K562 (cell line): ENCODE measurements at regions not wholly inside any gene's neighbourhood (a gene's known extent, or its start where the extent isn't known, plus 50 kb on each side); places are given as distances from the start of the nearest gene placed in this dataset.

Experiments used
- ATAC-seq: fragments of 200-7000 bp; cut with Tn5 transposase; 3 replicates; pipeline ENCODE4 v1.9.1; 2020; ENCODE audit warnings: moderate library complexity
- BruUV-seq: library from RNA; stranded (reverse); fragments of 400-500 nt; replicated peaks from 2 replicates; lab custom pipeline; 2021; lab: Mats Ljungman, UMichigan
- CTCF ChIA-PET: fragments of 300-600 bp; formaldehyde crosslinking; extraction: SDS; loops from one replicate; lab custom pipeline; 2021; ENCODE audit warnings: low intra/inter-chr PET ratio; lab: Yijun Ruan, JAX
- POLR2A ChIA-PET: fragments of 300-600, 350-650 bp; sonication (Branson Sonifier 250); formaldehyde crosslinking; extraction: SDS; loops from one replicate; lab custom pipeline; 2021; ENCODE audit warnings: antibody characterized with exemption, inconsistent platforms; lab: Yijun Ruan, JAX
- DNase-seq, 4 experiments: peaks; one replicate each; pipeline versions ENCODE4 v3.0.0 to v3.0.0-alpha.2; 2011 to 2018; ENCODE audit warnings: low spot score in 3 of 4, mixed read lengths in 3 of 4; ENCODE audit errors: extremely low read depth in 1 of 4
- FAIRE-seq: peaks from 2 replicates; lab custom pipeline; 2011; peaks lifted over from hg19 to GRCh38; lab: Jason Lieb, UNC
- H2AFZ ChIP-seq: 2 replicates; pipeline ENCODE4 v1.6.0; 2011; ENCODE audit warnings: low read depth, low read length, control low read depth, inconsistent platforms
- H3K27ac ChIP-seq: fragments of 200-600 bp; 3 replicates; pipeline ENCODE4 v1.8.0; 2011; ENCODE audit warnings: low read depth, mild to moderate bottlenecking, control low read depth, inconsistent platforms, low read length, moderate library complexity, mixed read lengths; ENCODE audit errors: extremely low read depth
- H3K27me3 ChIP-seq, 2 experiments: fragments of 300-600 bp in 1 of 2; 2 replicates in 1 of 2; 3 replicates in 1 of 2; pipeline versions ENCODE4 v1.6.0 to v1.8.0; 2011; ENCODE audit warnings: inconsistent platforms in 2 of 2, low read length in 2 of 2, mild to moderate bottlenecking in 1 of 2, mixed read lengths in 1 of 2, moderate library complexity in 1 of 2; ENCODE audit not compliant: control insufficient read depth in 2 of 2, insufficient read depth in 2 of 2
- H3K36me3 ChIP-seq: fragments of 300-600 bp; 3 replicates; pipeline ENCODE4 v1.8.0; 2011; ENCODE audit warnings: mild to moderate bottlenecking, low read length, inconsistent platforms; ENCODE audit not compliant: control insufficient read depth, insufficient read depth
- H3K4me1 ChIP-seq, 2 experiments: fragments of 200-600 bp in 1 of 2; replicated peaks in 1 of 2; 2 replicates in 1 of 2; 3 replicates in 1 of 2; pipeline versions ENCODE4 v1.5.1 to v1.8.0; 2011; ENCODE audit warnings: inconsistent platforms in 2 of 2, low read length in 2 of 2, mild to moderate bottlenecking in 1 of 2, mixed read lengths in 1 of 2, moderate library complexity in 1 of 2; ENCODE audit not compliant: control insufficient read depth in 2 of 2, insufficient read depth in 2 of 2
- H3K4me2 ChIP-seq: 2 replicates; pipeline ENCODE4 v1.6.1; 2011; ENCODE audit warnings: low read length, control low read depth, inconsistent platforms, mixed read lengths; ENCODE audit not compliant: insufficient read depth
- H3K4me3 ChIP-seq: fragments of 200-600 bp; sonication (generic), shearing (Covaris generic); 2 replicates; pipeline ENCODE4 v1.5.1; 2016; ENCODE audit warnings: control low read depth, inconsistent platforms
- H3K79me2 ChIP-seq: fragments of 200-600 bp; 3 replicates; pipeline ENCODE4 v1.8.0; 2011; ENCODE audit warnings: low read length, inconsistent platforms; ENCODE audit not compliant: control insufficient read depth, insufficient read depth
- H3K9ac ChIP-seq, 2 experiments: 2 replicates each; pipeline versions ENCODE4 v1.6.0 to v1.6.1; 2011; ENCODE audit warnings: low read depth in 2 of 2, low read length in 2 of 2, control low read depth in 1 of 2, inconsistent platforms in 1 of 2, mild to moderate bottlenecking in 1 of 2, mixed read lengths in 1 of 2; ENCODE audit not compliant: insufficient read depth in 1 of 2
- H3K9me1 ChIP-seq: one replicate; pipeline ENCODE4 v1.6.0; 2011; ENCODE audit warnings: inconsistent platforms, mild to moderate bottlenecking, low read length, moderate library complexity; ENCODE audit not compliant: control insufficient read depth, insufficient read depth
- H3K9me3 ChIP-seq: replicated peaks from 2 replicates; pipeline ENCODE4 v1.5.1; 2011; ENCODE audit warnings: low read depth, low read length, inconsistent platforms; ENCODE audit not compliant: control insufficient read depth, insufficient read depth
- H4K20me1 ChIP-seq: replicated peaks from 2 replicates; pipeline ENCODE4 v1.6.1; 2011; ENCODE audit warnings: low read length, inconsistent platforms, mixed read lengths; ENCODE audit not compliant: control insufficient read depth, insufficient read depth
- FOXJ3 ChIP-seq: sonication (generic); formaldehyde crosslinking; IDR thresholded peaks from 2 replicates; pipeline ENCODE4 v1.4.0; 2020; ENCODE audit warnings: mild to moderate bottlenecking, missing genetic modification reagents
- HDAC6 ChIP-seq: IDR thresholded peaks from 2 replicates; pipeline ENCODE4 v1.6.1; 2012; ENCODE audit warnings: low read depth, mild to moderate bottlenecking, control low read depth, inconsistent platforms, low read length, moderate library complexity
- POLR2AphosphoS5 ChIP-seq: IDR thresholded peaks from 2 replicates; pipeline ENCODE4 v1.6.1; 2011; ENCODE audit warnings: mild to moderate bottlenecking, low read depth, low read length, moderate library complexity; ENCODE audit not compliant: control insufficient read depth, insufficient read depth
- PRDM10 ChIP-seq: fragments of 450-650 bp; IDR thresholded peaks from 2 replicates; pipeline ENCODE4 v1.6.1; 2018; ENCODE audit not compliant: partially characterized antibody
- TFAP4 ChIP-seq: sonication (generic); formaldehyde crosslinking; IDR thresholded peaks from 2 replicates; pipeline ENCODE4 v1.8.0; 2022; ENCODE audit warnings: missing genetic modification reagents, mild to moderate bottlenecking, moderate library complexity, borderline replicate concordance
- ZFP91 ChIP-seq: sonication (generic); formaldehyde crosslinking; IDR thresholded peaks from 2 replicates; pipeline ENCODE4 v1.8.0; 2022; ENCODE audit warnings: mild to moderate bottlenecking, missing genetic modification reagents
- whole genome bisulfite sequencing: fragments of 100-300 bp; shearing (Covaris generic); methylation state at CpG from one replicate; pipeline ENCODE4 v1.1.6; 2016; ENCODE audit warnings: low coverage, mixed read lengths; ENCODE audit not compliant: insufficient coverage; ENCODE audit errors: missing lambda C conversion rate; 5-methylcytosine and 5-hydroxymethylcytosine counted together
- in situ Hi-C: fragments of 300-500 bp; cut with MboI; formaldehyde crosslinking; loops from 4 replicates; pipeline ENCODE4 v1.15.0; 2018; ENCODE audit warnings: inconsistent platforms, mixed read lengths
- intact Hi-C: fragments of 100-400 bp; cut with micrococcal nuclease; formaldehyde crosslinking; loops from 2 replicates; pipeline ENCODE4 v1.14.2; 2022

GRCh38 chr13:65504213-65504612 lies 1725.9 kb downstream of the PCDH9 start:
- H3K79me2 ChIP-seq: no peaks in the 10 kb centered on the region
- no TSS peak for BruUV-seq
- ChIA-PET POLR2A (no interaction called here), CTCF (no interaction called here)
- DNase-seq (no peak), FAIRE-seq (no peak), ATAC-seq (no peak)
- WGBS: 0% methylated on average over 1 of the region's 1 CpG
- TF ChIP-seq FOXJ3 (CRISPR knock-in tag) (no peak), TFAP4 (CRISPR knock-in tag) (no peak), HDAC6 (no peak), PRDM10 (no peak), ZFP91 (no peak), POLR2AphosphoS5 (no peak)
- H2AFZ ChIP-seq: no peak overlapping the region
- no peaks in the 10 kb centered on the region for H3K9me3 ChIP-seq
- no peaks in the 10 kb centered on the region for H3K27me3 ChIP-seq
- no peaks in the 10 kb centered on the region for H3K4me1 ChIP-seq
- H4K20me1 ChIP-seq: no peaks in the 10 kb centered on the region
- H3K4me2 ChIP-seq: no peak overlapping the region
- H3K36me3 ChIP-seq: no peaks in the 10 kb centered on the region
- H3K9me1 ChIP-seq: no peaks in the 10 kb centered on the region
- H3K27ac ChIP-seq: no peak overlapping the region
- in situ Hi-C loops: no loop called here
- H3K4me3 ChIP-seq: no peak overlapping the region
- no peak overlapping the region for H3K9ac ChIP-seq
- intact Hi-C loops: no loop called here
